ENCODE measurements at regions not wholly inside any gene's neighbourhood (a gene's known extent, or its start where the extent isn't known, plus 50 kb on each side); places are given as distances from the start of the nearest gene placed in this dataset.
"Not testable (repeated sequence)": the region's sequence is repeated elsewhere in the genome, so short reads cannot be mapped to it uniquely, and the experiment has no call there.

- DNase-seq (ENCODE audit: low read depth in 1 of 2, low spot score in 1 of 2): peak in 1 of 2 experiments; percentile 87
- no peak for TF ChIP-seq JUND (IDR thresholded peaks at IDR 0.05; ENCODE audit: low read depth)
- in situ Hi-C loops (cut with HindIII; ENCODE audit: low pct_unique_long_range_greater_than_20kb, low sequenced_read_pairs): no loop called here
These were observed 169.7 kb downstream of the TOMM20 start for GRCh38 chr1:234958706-234959657.

- in situ Hi-C loops (cut with HindIII; ENCODE audit: low pct_unique_long_range_greater_than_20kb, low sequenced_read_pairs): no loop called here
- peak in 1 of 2 experiments; percentile 85 for DNase-seq (ENCODE audit: low read depth in 1 of 2, low spot score in 1 of 2)
- TF ChIP-seq JUND (IDR thresholded peaks at IDR 0.05; ENCODE audit: low read depth): no peak
These were observed 170.5 kb downstream of the TOMM20 start for GRCh38 chr1:234958066-234958705.

GRCh38 chr1:234957330-234958065, 171.1 kb downstream of the TOMM20 start:
- DNase-seq (ENCODE audit: low read depth in 1 of 2, low spot score in 1 of 2): peak in 1 of 2 experiments; percentile 93
- in situ Hi-C loops (cut with HindIII; ENCODE audit: low pct_unique_long_range_greater_than_20kb, low sequenced_read_pairs): no loop called here
- peak; percentile 94; the same call in 1 of the 2 replicates for TF ChIP-seq JUND (IDR thresholded peaks at IDR 0.05; ENCODE audit: low read depth)

- in situ Hi-C loops (cut with HindIII; ENCODE audit: low pct_unique_long_range_greater_than_20kb, low sequenced_read_pairs): no loop called here
- no peak for TF ChIP-seq JUND (IDR thresholded peaks at IDR 0.05; ENCODE audit: low read depth)
- DNase-seq (ENCODE audit: low read depth in 1 of 2, low spot score in 1 of 2): no peak
These were observed 171.8 kb downstream of the TOMM20 start for GRCh38 chr1:234956821-234957329.

GRCh38 chr1:234955107-234955731, 173.4 kb downstream of the TOMM20 start:
- in situ Hi-C loops (cut with HindIII; ENCODE audit: low pct_unique_long_range_greater_than_20kb, low sequenced_read_pairs): no loop called here
- TF ChIP-seq JUND (IDR thresholded peaks at IDR 0.05; ENCODE audit: low read depth): no peak

DNA sequence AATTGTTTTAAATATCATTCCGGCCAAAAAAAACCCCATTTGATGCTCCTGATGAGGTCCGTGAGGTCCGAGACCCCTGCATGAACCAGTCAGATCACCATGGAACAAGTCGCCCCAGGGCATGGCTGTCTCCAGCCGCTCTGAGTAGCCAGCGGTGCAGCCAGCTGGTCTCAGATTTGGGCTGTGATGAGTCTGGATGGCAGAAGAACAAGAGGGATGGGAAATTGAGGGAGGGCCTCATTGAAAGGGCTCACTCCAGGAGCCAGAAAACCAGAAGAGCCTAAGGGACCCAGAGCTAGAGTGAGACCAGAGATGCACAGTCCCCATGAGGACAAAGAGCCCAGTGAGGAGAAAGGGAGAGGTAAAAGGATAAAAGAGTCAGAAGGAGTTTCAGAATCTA, 174.0 kb downstream of the TOMM20 start:
- no peak for TF ChIP-seq JUND (IDR thresholded peaks at IDR 0.05; ENCODE audit: low read depth)
- in situ Hi-C loops (cut with HindIII; ENCODE audit: low pct_unique_long_range_greater_than_20kb, low sequenced_read_pairs): no loop called here

More at GRCh38 chr1:234955107-234955731, 173.4 kb downstream of the TOMM20 start:
- DNase-seq (ENCODE audit: low read depth in 1 of 2, low spot score in 1 of 2): no peak

DNA sequence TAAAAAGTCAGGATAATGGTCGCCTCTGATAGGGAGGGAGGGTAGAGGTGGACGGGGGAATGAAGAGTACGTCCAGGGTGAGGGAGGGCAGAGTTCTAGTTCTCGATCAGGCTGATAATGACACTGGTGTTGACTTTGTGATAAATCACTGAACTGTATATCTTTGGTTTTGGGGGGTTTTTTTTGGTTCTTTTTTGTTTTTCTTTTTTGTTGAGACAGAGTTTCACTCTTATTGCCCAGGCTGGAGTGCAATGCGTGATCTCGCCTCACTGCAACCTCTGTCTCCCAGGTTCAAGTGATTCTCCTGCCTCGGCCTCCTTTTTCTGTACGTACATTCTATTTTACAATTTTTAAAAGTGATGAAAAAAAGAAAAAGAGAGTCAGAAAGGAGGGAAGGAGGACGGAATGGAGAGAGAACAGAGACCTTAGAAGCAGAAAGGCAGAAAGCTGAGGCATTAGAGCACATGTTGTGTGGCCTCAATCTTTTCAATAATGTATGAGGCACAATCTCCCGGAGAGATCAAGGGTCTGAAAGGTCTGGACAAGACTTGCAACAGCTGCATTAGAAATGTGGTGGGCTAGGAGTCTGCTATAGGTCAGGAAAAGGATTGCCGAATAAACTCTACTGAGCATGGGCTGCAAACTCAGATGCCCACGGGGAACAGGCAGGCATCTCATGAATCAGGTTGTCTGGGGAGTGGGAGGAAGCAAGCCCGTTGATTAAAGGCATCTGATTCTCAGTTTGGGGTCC, 174.8 kb downstream of the TOMM20 start:
- in situ Hi-C loops (cut with HindIII; ENCODE audit: low pct_unique_long_range_greater_than_20kb, low sequenced_read_pairs): no loop called here
- DNase-seq (ENCODE audit: low read depth in 1 of 2, low spot score in 1 of 2): no peak
- no peak for TF ChIP-seq JUND (IDR thresholded peaks at IDR 0.05; ENCODE audit: low read depth)

More for the DNA sequence above, 174.0 kb downstream of the TOMM20 start:
- no peak for DNase-seq (ENCODE audit: low read depth in 1 of 2, low spot score in 1 of 2)

- in situ Hi-C loops (cut with HindIII; ENCODE audit: low pct_unique_long_range_greater_than_20kb, low sequenced_read_pairs): no loop called here
- no peak for DNase-seq (ENCODE audit: low read depth in 1 of 2, low spot score in 1 of 2)
- no peak for TF ChIP-seq JUND (IDR thresholded peaks at IDR 0.05; ENCODE audit: low read depth)
These were observed 178.0 kb downstream of the TOMM20 start for GRCh38 chr1:234950598-234950997.

- DNase-seq (ENCODE audit: low read depth in 1 of 2, low spot score in 1 of 2); in situ Hi-C loops (cut with HindIII; ENCODE audit: low pct_unique_long_range_greater_than_20kb, low sequenced_read_pairs): not testable (repeated sequence)
These were observed 179.1 kb downstream of the TOMM20 start for GRCh38 chr1:234949528-234949927.

GRCh38 chr1:234944439-234945344, 183.9 kb downstream of the TOMM20 start:
- TF ChIP-seq JUND (IDR thresholded peaks at IDR 0.05; ENCODE audit: low read depth): no peak
- DNase-seq (ENCODE audit: low read depth in 1 of 2, low spot score in 1 of 2): no peak
- in situ Hi-C loops (cut with HindIII; ENCODE audit: low pct_unique_long_range_greater_than_20kb, low sequenced_read_pairs): no loop called here
